PC-9 (cell line): ENCODE measurements at regions not wholly inside any gene's neighbourhood (a gene's known extent, or its start where the extent isn't known, plus 50 kb on each side); places are given as distances from the start of the nearest gene placed in this dataset.

Experiments used
- BruUV-seq: library from RNA; stranded (reverse); fragments of 400-500 nt; replicated peaks from 2 replicates; lab custom pipeline; 2021; lab: Mats Ljungman, UMichigan
- CTCF ChIA-PET: fragments of 300-600 bp; sonication (Branson Sonifier 250); formaldehyde crosslinking; loops from one replicate; lab custom pipeline; 2022; ENCODE audit warnings: antibody characterized with exemption; lab: Charles Lee
- POLR2A ChIA-PET: fragments of 300-600 bp; sonication (Branson Sonifier 250); formaldehyde crosslinking; loops from one replicate; lab custom pipeline; 2022; ENCODE audit warnings: antibody characterized with exemption; ENCODE audit not compliant: unreplicated experiment; lab: Charles Lee
- DNase-seq, 2 experiments: peaks; one replicate each; pipeline versions ENCODE4 v3.0.0 to v3.0.0-alpha.2; 2015 to 2022; ENCODE audit warnings: mixed read lengths in 1 of 2
- H2AFZ ChIP-seq: fragments of 200-600 bp; sonication (generic); 2 replicates; pipeline ENCODE4 v1.8.1; 2017; ENCODE audit warnings: antibody characterized with exemption
- H3F3A ChIP-seq: fragments of 200-600 bp; sonication (generic); 2 replicates; pipeline ENCODE4 v1.8.1; 2017; ENCODE audit warnings: antibody characterized with exemption, mild to moderate bottlenecking, low read depth; ENCODE audit not compliant: insufficient read depth
- H3K27ac ChIP-seq: fragments of 200-600 bp; sonication (generic); 2 replicates; pipeline ENCODE4 v1.6.1; 2016; ENCODE audit warnings: mixed run types
- H3K27me3 ChIP-seq: fragments of 200-600 bp; sonication (generic); 2 replicates; pipeline ENCODE4 v1.6.1; 2016; ENCODE audit warnings: low read depth, mixed run types; ENCODE audit not compliant: insufficient read depth
- H3K36me3 ChIP-seq: fragments of 200-600 bp; sonication (generic); 2 replicates; pipeline ENCODE4 v1.6.1; 2016; ENCODE audit warnings: low read depth, mixed run types
- H3K4me1 ChIP-seq: fragments of 200-600 bp; sonication (generic); replicated peaks from 2 replicates; pipeline ENCODE4 v1.6.1; 2016; ENCODE audit warnings: mixed run types; ENCODE audit not compliant: insufficient read depth
- H3K4me2 ChIP-seq: fragments of 200-600 bp; sonication (generic); 2 replicates; pipeline ENCODE4 v1.6.1; 2017; ENCODE audit warnings: mixed run types
- H3K4me3 ChIP-seq: fragments of 200-600 bp; sonication (generic); 2 replicates; pipeline ENCODE4 v1.6.1; 2016; ENCODE audit warnings: mixed run types
- H3K79me2 ChIP-seq: fragments of 200-600 bp; sonication (generic); 2 replicates; pipeline ENCODE4 v1.6.1; 2017; ENCODE audit warnings: low read depth, mixed run types
- H3K9me2 ChIP-seq: fragments of 200-600 bp; sonication (generic); 2 replicates; pipeline ENCODE4 v1.8.1; 2017; ENCODE audit warnings: mild to moderate bottlenecking; ENCODE audit not compliant: insufficient read depth
- H3K9me3 ChIP-seq: fragments of 200-600 bp; sonication (generic); 2 replicates; pipeline ENCODE4 v1.8.1; 2016; ENCODE audit warnings: low read depth; ENCODE audit not compliant: insufficient read depth
- H4K20me1 ChIP-seq: fragments of 200-600 bp; sonication (generic); 2 replicates; pipeline ENCODE4 v1.8.1; 2017; ENCODE audit not compliant: insufficient read depth
- CTCF ChIP-seq: fragments of 200-600 bp; sonication (generic); conservative IDR thresholded peaks from 2 replicates; pipeline ENCODE4 v1.6.1; 2017; ENCODE audit warnings: mixed run types, antibody characterized with exemption, mild to moderate bottlenecking, moderate library complexity
- EZH2 ChIP-seq: fragments of 200-600 bp; sonication (generic); IDR thresholded peaks from 2 replicates; pipeline ENCODE4 v1.8.0; 2017; ENCODE audit warnings: antibody characterized with exemption, low read depth
- intact Hi-C: fragments of 100-400 bp; cut with micrococcal nuclease; formaldehyde crosslinking; loops from one replicate; pipeline ENCODE4 v1.10.0; 2022; ENCODE audit not compliant: unreplicated experiment

DNA sequence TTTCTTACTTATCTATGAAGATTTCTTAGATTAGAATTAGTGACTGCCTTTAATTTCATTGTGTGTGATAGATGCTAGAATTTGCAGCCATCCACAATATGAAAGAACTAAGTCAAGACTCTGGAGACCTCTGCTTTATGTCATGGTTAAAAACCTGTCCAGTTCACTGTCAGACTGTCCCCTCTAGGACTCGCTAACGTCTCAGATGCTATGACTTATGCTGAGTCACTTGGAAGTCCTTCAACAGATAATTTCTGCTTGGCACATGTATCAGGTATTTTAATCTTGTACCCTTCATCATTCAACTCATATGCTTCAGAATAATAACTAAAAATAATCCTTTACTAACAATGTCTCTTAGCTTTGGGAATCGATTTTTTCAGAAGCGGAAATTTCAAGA, 230.5 kb upstream of the DMAC1 start:
- H2AFZ ChIP-seq: no peak overlapping the region
- no peaks in the 10 kb centered on the region for H3F3A ChIP-seq
- no peak for DNase-seq
- TF ChIP-seq EZH2 (no peak), CTCF (no peak)
- intact Hi-C loops: no loop called here
- no peaks in the 10 kb centered on the region for H4K20me1 ChIP-seq
- H3K4me3 ChIP-seq: no peak overlapping the region
- H3K36me3 ChIP-seq: no peaks in the 10 kb centered on the region
- H3K4me1 ChIP-seq: no peaks in the 10 kb centered on the region
- H3K9me3 ChIP-seq: no peaks in the 10 kb centered on the region
- BruUV-seq: no TSS peak
- no peak overlapping the region for H3K27ac ChIP-seq
- ChIA-PET CTCF (no interaction called here), POLR2A (no interaction called here)
- no peak overlapping the region for H3K4me2 ChIP-seq
- H3K79me2 ChIP-seq: no peaks in the 10 kb centered on the region
- no peaks in the 10 kb centered on the region for H3K9me2 ChIP-seq
- no peaks in the 10 kb centered on the region for H3K27me3 ChIP-seq

DNA sequence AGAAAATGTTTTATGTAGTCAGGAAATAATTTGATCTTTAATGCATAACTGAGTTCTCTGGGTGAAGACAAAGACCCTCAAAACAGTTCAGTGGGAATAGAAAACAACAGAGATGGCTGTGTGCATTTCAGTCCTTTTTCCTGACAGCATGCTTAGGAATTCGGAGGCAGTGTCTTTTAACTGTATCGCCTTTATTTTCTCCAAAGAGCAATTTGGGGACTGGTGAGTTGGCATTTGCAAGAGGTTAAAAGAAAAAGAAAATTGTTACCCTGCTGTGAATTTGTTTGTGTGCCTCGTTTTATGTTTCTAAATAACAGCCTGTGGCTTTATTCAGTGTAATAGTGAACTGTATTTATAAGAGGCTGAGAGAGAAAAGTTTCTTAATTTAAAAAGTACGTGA, 227.8 kb upstream of the DMAC1 start:
- CTCF ChIA-PET: no interaction called here
- intact Hi-C loops: no loop called here

GRCh38 chr9:8025551-8025950, 226.0 kb upstream of the DMAC1 start:
- no peak overlapping the region for H3K27ac ChIP-seq
- intact Hi-C loops: no loop called here
- no peaks in the 10 kb centered on the region for H3K4me1 ChIP-seq
- no peaks in the 10 kb centered on the region for H3K36me3 ChIP-seq
- no TSS peak for BruUV-seq
- no peaks in the 10 kb centered on the region for H3K79me2 ChIP-seq
- H3K27me3 ChIP-seq: no peaks in the 10 kb centered on the region
- no peak overlapping the region for H3K4me2 ChIP-seq
- no peak for DNase-seq
- POLR2A ChIA-PET: no interaction called here
- CTCF ChIA-PET: no interaction called here
- H3F3A ChIP-seq: no peaks in the 10 kb centered on the region
- H3K9me2 ChIP-seq: no peaks in the 10 kb centered on the region
- no peak overlapping the region for H3K4me3 ChIP-seq
- no peaks in the 10 kb centered on the region for H4K20me1 ChIP-seq
- H2AFZ ChIP-seq: no peak overlapping the region
- H3K9me3 ChIP-seq: no peaks in the 10 kb centered on the region
- TF ChIP-seq EZH2 (no peak), CTCF (no peak)

More for the DNA sequence above, 227.8 kb upstream of the DMAC1 start:
- no peaks in the 10 kb centered on the region for H4K20me1 ChIP-seq
- POLR2A ChIA-PET: no interaction called here
- H3K36me3 ChIP-seq: no peaks in the 10 kb centered on the region
- no peaks in the 10 kb centered on the region for H3K4me1 ChIP-seq
- BruUV-seq: no TSS peak
- H3K4me3 ChIP-seq: no peak overlapping the region
- H2AFZ ChIP-seq: no peak overlapping the region
- H3K9me3 ChIP-seq: no peaks in the 10 kb centered on the region
- H3K27me3 ChIP-seq: no peaks in the 10 kb centered on the region
- no peak for TF ChIP-seq EZH2
- no peak for TF ChIP-seq CTCF
- no peak overlapping the region for H3K27ac ChIP-seq
- DNase-seq: no peak
- no peaks in the 10 kb centered on the region for H3F3A ChIP-seq
- no peaks in the 10 kb centered on the region for H3K79me2 ChIP-seq
- H3K4me2 ChIP-seq: no peak overlapping the region
- H3K9me2 ChIP-seq: no peaks in the 10 kb centered on the region
